Trophoblast cell (in vitro differentiated cells and primary cell): ENCODE measurements at regions not wholly inside any gene's neighbourhood (a gene's known extent, or its start where the extent isn't known, plus 50 kb on each side); places are given as distances from the start of the nearest gene placed in this dataset.
A peak's percentile ranks its signal among the peaks of the same experiment; 100 is the strongest.

Source experiments
- DNase-seq, 2 donors: peaks; one replicate each; pipeline ENCODE4 v3.0.0-alpha.2; 2016
- H2AFZ ChIP-seq: 2 replicates; pipeline ENCODE4 v1.6.1; 2013; ENCODE audit warnings: low read length, moderate library complexity, mild to moderate bottlenecking; ENCODE audit not compliant: insufficient read depth, poor library complexity
- H2AK5ac ChIP-seq: 2 replicates; pipeline ENCODE4 v1.6.1; 2013; ENCODE audit warnings: mild to moderate bottlenecking, low read length
- H2BK120ac ChIP-seq: 2 replicates; pipeline ENCODE4 v1.6.1; 2013; ENCODE audit warnings: low read length, mild to moderate bottlenecking, moderate library complexity; ENCODE audit not compliant: insufficient read depth, poor library complexity
- H2BK12ac ChIP-seq: 2 replicates; pipeline ENCODE4 v1.6.1; 2013; ENCODE audit warnings: mild to moderate bottlenecking, low read length, moderate library complexity
- H2BK5ac ChIP-seq: 2 replicates; pipeline ENCODE4 v1.6.1; 2013; ENCODE audit warnings: low read length, low read depth, moderate library complexity, mild to moderate bottlenecking; ENCODE audit not compliant: poor library complexity
- H3K14ac ChIP-seq: 2 replicates; pipeline ENCODE4 v1.6.1; 2013; ENCODE audit warnings: mild to moderate bottlenecking, low read length
- H3K18ac ChIP-seq: 2 replicates; pipeline ENCODE4 v1.6.1; 2013; ENCODE audit warnings: mild to moderate bottlenecking, low read length
- H3K23ac ChIP-seq: 2 replicates; pipeline ENCODE4 v1.6.1; 2013; ENCODE audit warnings: low read length
- H3K27ac ChIP-seq: 2 replicates; pipeline ENCODE4 v1.5.1; 2013; ENCODE audit warnings: low read depth, mild to moderate bottlenecking, inconsistent platforms, low read length, moderate library complexity
- H3K27me3 ChIP-seq: 2 replicates; pipeline ENCODE4 v1.6.1; 2013; ENCODE audit warnings: inconsistent platforms, mild to moderate bottlenecking, low read length, moderate library complexity; ENCODE audit not compliant: insufficient read depth
- H3K36me3 ChIP-seq, 2 experiments: 1 replicate in 1 of 2; 2 replicates in 1 of 2; pipeline ENCODE4 v1.6.1; 2013; ENCODE audit warnings: low read length in 2 of 2, mild to moderate bottlenecking in 2 of 2, moderate library complexity in 1 of 2; ENCODE audit not compliant: insufficient read depth in 2 of 2, control insufficient read depth in 1 of 2
- H3K4ac ChIP-seq: 2 replicates; pipeline ENCODE4 v1.6.1; 2013; ENCODE audit warnings: low read depth, mild to moderate bottlenecking, low read length, moderate library complexity
- H3K4me1 ChIP-seq, 2 experiments: 1 replicate in 1 of 2; 2 replicates in 1 of 2; pipeline ENCODE4 v1.6.1; 2013; ENCODE audit warnings: low read length in 2 of 2, mild to moderate bottlenecking in 2 of 2, moderate library complexity in 1 of 2; ENCODE audit not compliant: insufficient read depth in 2 of 2, control insufficient read depth in 1 of 2
- H3K4me2 ChIP-seq: 2 replicates; pipeline ENCODE4 v1.6.1; 2013; ENCODE audit warnings: inconsistent platforms, mild to moderate bottlenecking, low read length, moderate library complexity
- H3K4me3 ChIP-seq: 2 replicates; pipeline ENCODE4 v1.5.1; 2013; ENCODE audit warnings: mild to moderate bottlenecking, low read depth, low read length, inconsistent platforms
- H3K79me1 ChIP-seq: one replicate; pipeline ENCODE4 v1.6.1; 2013; ENCODE audit warnings: low read length
- H3K79me2 ChIP-seq: 2 replicates; pipeline ENCODE4 v1.6.1; 2013; ENCODE audit warnings: low read length, mild to moderate bottlenecking; ENCODE audit not compliant: control insufficient read depth, insufficient read depth, poor library complexity
- H3K9ac ChIP-seq: 2 replicates; pipeline ENCODE4 v1.6.1; 2013; ENCODE audit warnings: mild to moderate bottlenecking, low read length
- H3K9me3 ChIP-seq: 2 replicates; pipeline ENCODE4 v1.6.1; 2013; ENCODE audit warnings: low read depth, mild to moderate bottlenecking, control low read depth, inconsistent platforms, low read length; ENCODE audit not compliant: insufficient read depth
- H4K12ac ChIP-seq: 2 replicates; pipeline ENCODE4 v1.6.1; 2013; ENCODE audit warnings: low read depth, mild to moderate bottlenecking, low read length, moderate library complexity
- H4K8ac ChIP-seq: 2 replicates; pipeline ENCODE4 v1.6.1; 2013; ENCODE audit warnings: low read depth, mild to moderate bottlenecking, low read length, moderate library complexity
- H4K91ac ChIP-seq: one replicate; pipeline ENCODE4 v1.6.1; 2013; ENCODE audit warnings: low read depth, mild to moderate bottlenecking, low read length, moderate library complexity
- WGBS: extraction: QIAGEN DNeasy Blood & Tissue Kit; methylation state at CpG from one replicate; pipeline ENCODE4 v1.1.7; 2013; ENCODE audit warnings: missing lambda C conversion rate; ENCODE audit not compliant: insufficient read length, insufficient coverage; ENCODE audit errors: extremely low coverage; 5-methylcytosine and 5-hydroxymethylcytosine counted together

DNA sequence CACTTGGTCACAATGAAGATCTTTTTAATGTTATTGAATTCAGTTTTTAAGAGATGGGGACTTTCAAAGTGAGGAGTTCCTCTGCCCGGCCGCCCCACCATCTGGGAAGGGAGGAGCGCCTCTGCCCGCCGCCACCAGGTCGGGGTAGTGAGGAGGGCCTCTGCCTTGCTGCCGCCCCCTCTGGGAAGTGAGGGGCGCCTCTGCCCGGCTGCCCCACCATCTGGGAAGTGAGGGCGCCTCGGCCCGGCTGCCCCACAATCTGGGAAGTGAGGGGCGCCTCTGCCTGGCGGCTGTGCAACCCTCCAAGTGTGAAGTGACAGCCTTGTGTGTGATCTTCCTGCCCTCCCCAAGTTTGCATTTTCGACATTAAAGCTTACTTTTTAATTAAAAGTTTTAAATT is 899.3 kb downstream of the TRIB2 start:
- no peaks in the 10 kb centered on the region for H3K36me3 ChIP-seq
- no peak overlapping the region for H3K23ac ChIP-seq
- H2BK12ac ChIP-seq, result no peak overlapping the region
- no peak overlapping the region for H2AFZ ChIP-seq
- no peak overlapping the region for H3K9ac ChIP-seq
- no peak for DNase-seq
- no peak overlapping the region for H2AK5ac ChIP-seq
- no peaks in the 10 kb centered on the region for H3K79me2 ChIP-seq
- H4K91ac ChIP-seq, result no peak overlapping the region
- no peak overlapping the region for H3K18ac ChIP-seq
- H3K4me1 ChIP-seq, result no peaks in the 10 kb centered on the region
- no peak overlapping the region for H3K4me3 ChIP-seq
- H4K8ac ChIP-seq, result no peak overlapping the region
- no peak overlapping the region for H3K4me2 ChIP-seq
- no CpG with 5 or more reads among the region's 15 CpGs for WGBS
- H3K9me3 ChIP-seq, result no peaks in the 10 kb centered on the region
- H2BK120ac ChIP-seq, result no peak overlapping the region
- H3K79me1 ChIP-seq, result no peaks in the 10 kb centered on the region
- no peak overlapping the region for H3K14ac ChIP-seq
- no peak overlapping the region for H2BK5ac ChIP-seq
- no peak overlapping the region for H3K4ac ChIP-seq
- no peak overlapping the region for H4K12ac ChIP-seq
- no peaks in the 10 kb centered on the region for H3K27me3 ChIP-seq
- H3K27ac ChIP-seq, result no peak overlapping the region

DNA sequence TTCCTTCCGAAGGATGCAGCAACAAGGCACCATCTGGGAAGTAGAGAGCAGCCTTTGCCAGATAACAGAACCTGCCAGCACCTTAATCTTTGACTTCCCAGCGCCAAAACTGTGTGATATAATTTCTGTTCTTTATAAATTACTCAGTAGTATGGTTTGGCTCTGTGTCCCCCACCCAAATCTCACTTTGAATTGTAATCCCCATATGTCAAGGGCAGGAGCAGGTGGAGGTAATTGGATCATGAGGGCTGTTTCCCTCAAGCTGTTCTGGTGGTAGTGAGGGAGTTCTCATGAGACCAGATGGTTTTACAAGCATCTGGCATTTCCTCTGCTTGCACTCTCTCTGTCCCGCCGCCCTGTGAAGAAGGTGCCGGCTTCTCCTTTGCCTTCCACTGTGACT is 899.9 kb downstream of the TRIB2 start:
- Histone ChIP-seq H3K79me1 (no peaks in the 10 kb centered on the region), H3K23ac (no peak overlapping the region), H3K4ac (no peak overlapping the region), H2BK5ac (no peak overlapping the region), H3K4me3 (no peak overlapping the region), H3K36me3 (no peaks in the 10 kb centered on the region), H2BK12ac (no peak overlapping the region), H4K12ac (no peak overlapping the region), H4K8ac (no peak overlapping the region), H4K91ac (no peak overlapping the region), H3K14ac (no peak overlapping the region), H3K18ac (no peak overlapping the region), H3K4me2 (no peak overlapping the region), H3K4me1 (no peaks in the 10 kb centered on the region), H2BK120ac (no peak overlapping the region), H2AK5ac (no peak overlapping the region), H3K27ac (no peak overlapping the region), H2AFZ (no peak overlapping the region), H3K27me3 (no peaks in the 10 kb centered on the region), H3K9ac (no peak overlapping the region), H3K9me3 (no peaks in the 10 kb centered on the region), H3K79me2 (no peaks in the 10 kb centered on the region)
- DNase-seq, result no peak
- no CpG with 5 or more reads among the region's 5 CpGs for WGBS

DNA sequence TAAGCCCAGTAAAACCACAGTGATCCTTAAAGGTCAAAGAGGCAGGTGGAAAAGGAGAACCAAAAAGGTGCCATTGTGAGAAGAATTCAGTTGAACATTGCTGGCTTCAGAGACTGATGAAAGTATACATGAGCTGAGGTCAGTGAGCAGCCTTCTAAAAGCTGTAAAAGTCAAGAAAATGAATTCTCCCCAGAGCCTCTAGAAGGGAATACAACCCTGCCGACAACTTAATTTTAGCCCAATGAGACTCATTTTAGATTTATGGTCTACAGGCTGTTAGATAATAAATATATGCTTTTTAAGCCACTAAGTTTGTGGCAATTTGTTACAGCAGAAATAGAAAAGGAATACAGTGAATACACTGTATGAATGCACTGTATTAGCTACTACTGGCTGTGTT is 911.4 kb downstream of the TRIB2 start:
- Histone ChIP-seq H3K18ac (no peak overlapping the region), H3K23ac (no peak overlapping the region), H4K8ac (no peak overlapping the region), H2AK5ac (no peak overlapping the region), H3K14ac (no peak overlapping the region), H3K27ac (no peak overlapping the region), H3K9me3 (no peaks in the 10 kb centered on the region), H3K4me3 (no peak overlapping the region), H4K91ac (no peak overlapping the region), H2BK5ac (no peak overlapping the region), H3K36me3 (no peaks in the 10 kb centered on the region), H3K4ac (no peak overlapping the region), H4K12ac (no peak overlapping the region), H3K79me1 (no peaks in the 10 kb centered on the region), H2BK120ac (no peak overlapping the region), H2AFZ (no peak overlapping the region), H3K9ac (no peak overlapping the region), H3K4me1 (no peaks in the 10 kb centered on the region), H3K27me3 (no peaks in the 10 kb centered on the region), H3K4me2 (no peak overlapping the region), H2BK12ac (no peak overlapping the region), H3K79me2 (no peaks in the 10 kb centered on the region)
- WGBS, result no CpG with 5 or more reads among the region's 1 CpG
- no peak for DNase-seq

DNA sequence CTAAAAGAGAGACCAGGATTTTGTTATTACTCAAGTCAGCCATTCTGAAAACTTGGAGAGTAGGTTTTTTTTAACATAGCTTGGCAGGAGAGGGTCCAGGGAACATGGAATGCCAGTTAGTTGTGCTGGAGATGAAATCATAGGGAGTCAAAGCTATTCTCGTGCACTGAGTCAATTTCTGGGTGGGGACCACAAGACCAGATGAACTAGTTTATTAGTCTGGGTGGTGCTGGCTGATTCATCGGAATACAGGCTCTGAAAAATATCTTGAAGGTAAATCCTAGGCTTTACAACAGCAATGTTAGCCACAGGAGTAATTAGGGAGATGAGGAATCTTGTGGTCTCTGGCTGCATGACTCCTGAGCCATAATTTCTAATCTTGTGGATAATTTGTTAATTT is 921.4 kb downstream of the TRIB2 start:
- WGBS, result no CpG with 5 or more reads among the region's 2 CpGs
- Histone ChIP-seq H3K14ac (no peak overlapping the region), H3K27me3 (no peaks in the 10 kb centered on the region), H4K12ac (no peak overlapping the region), H4K8ac (no peak overlapping the region), H2BK5ac (no peak overlapping the region), H3K9me3 (peaks cover 2% of the 10 kb centered on the region), H3K4me3 (no peak overlapping the region), H3K4me1 (no peaks in the 10 kb centered on the region), H3K36me3 (no peaks in the 10 kb centered on the region), H3K18ac (no peak overlapping the region), H2BK120ac (no peak overlapping the region), H2BK12ac (no peak overlapping the region), H2AK5ac (no peak overlapping the region), H3K23ac (no peak overlapping the region), H3K4me2 (no peak overlapping the region), H3K79me1 (no peaks in the 10 kb centered on the region), H3K27ac (no peak overlapping the region), H4K91ac (no peak overlapping the region), H3K9ac (no peak overlapping the region), H3K79me2 (no peaks in the 10 kb centered on the region), H2AFZ (no peak overlapping the region), H3K4ac (no peak overlapping the region)
- peak; percentile 5 to 7 for DNase-seq
